Fibroblast of skin of left quadriceps (primary cell): ENCODE measurements at regions not wholly inside any gene's neighbourhood (a gene's known extent, or its start where the extent isn't known, plus 50 kb on each side); places are given as distances from the start of the nearest gene placed in this dataset.

Source experiments
- DNase-seq, 2 experiments: peaks; one replicate each; pipeline ENCODE4 v3.0.0-alpha.2; 2013; ENCODE audit warnings: low read depth in 2 of 2

DNA sequence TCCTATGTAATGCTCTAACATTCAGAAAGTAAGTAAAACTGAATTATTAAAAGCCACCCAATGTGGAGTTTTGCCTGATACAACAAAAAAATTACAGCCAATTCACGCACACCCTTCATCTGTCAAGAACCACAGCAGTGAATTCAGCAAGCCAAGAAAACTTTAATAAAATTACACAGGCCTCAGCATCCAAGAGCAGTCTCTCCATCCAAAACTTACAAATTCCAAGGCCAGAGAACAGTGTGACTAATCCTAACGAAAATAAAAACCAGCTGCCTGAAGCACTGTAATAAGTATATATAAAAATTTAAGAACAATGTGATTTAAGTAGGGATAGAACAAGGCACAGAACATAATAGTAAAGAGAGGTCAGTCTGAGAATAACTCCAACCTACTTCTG is 54.2 kb downstream of the SIX6 start:
- DNase-seq = peak; percentile 66 to 70

DNA sequence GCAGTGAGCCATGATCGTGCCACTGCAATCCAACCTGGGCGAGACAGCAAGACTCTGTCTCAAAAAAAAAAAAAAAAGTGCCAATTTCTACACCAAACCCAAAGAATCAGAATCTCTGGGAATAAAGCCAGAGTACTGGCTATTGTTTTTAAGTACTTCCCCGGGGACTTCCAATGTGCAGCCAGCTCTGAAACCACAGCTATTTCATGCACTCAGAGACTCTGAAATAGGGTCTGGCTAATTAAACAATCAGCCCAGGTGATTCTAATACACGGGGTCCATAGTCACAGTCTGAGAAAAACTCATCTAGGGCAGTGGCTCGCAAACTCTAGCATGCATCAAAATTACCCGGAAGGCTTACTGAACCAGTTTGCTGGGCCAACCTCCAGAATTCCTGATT is 56.3 kb downstream of the SIX6 start:
- DNase-seq = peak; percentile 65 to 70

DNA sequence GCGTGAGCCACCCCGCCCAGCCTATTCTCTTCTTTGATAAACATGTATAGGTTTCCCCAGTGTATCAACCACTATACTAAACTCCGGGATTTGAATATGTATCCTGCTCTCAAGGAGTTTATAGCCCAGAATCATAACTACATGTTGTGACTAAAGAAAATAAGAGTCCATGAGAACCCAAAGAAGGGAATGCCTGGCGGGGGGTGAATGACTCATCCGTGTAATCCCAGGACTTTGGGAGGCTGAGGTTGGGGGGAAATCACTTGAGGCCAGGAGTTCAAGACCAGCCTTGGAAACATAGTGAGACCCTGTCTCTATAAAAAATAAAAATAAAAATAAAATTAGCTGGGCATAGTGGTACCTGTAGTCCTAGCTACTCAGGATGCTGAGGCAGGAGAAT is 57.2 kb downstream of the SIX6 start:
- no peak for DNase-seq

DNA sequence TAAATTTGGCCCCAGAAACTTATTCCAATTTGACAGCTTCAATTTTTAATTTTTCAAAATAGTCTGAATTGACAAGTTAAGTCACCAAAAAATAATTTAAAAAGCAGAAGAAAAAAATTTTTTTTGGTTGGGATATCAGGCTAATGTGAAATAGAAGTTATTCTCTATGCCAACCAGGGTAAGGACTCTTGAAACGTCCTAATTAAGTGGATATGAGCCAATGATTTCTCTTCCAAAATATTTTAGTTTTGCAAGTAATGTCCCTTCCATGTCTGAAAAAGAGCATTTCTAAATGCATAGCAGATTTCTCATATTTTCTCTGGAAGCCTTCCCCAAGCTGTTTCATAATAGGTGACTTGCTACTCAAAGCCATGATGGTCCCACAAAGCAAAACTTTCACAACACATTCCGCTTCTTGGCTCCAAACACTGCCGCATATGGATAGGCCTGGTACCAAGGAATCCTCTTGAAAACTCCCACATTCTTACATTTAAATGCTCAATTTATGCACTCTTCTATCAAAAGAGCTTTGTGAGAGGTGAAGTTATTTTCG is 65.1 kb downstream of the SIX6 start:
- peak in 1 of 2 experiments; percentile 50 for DNase-seq

DNA sequence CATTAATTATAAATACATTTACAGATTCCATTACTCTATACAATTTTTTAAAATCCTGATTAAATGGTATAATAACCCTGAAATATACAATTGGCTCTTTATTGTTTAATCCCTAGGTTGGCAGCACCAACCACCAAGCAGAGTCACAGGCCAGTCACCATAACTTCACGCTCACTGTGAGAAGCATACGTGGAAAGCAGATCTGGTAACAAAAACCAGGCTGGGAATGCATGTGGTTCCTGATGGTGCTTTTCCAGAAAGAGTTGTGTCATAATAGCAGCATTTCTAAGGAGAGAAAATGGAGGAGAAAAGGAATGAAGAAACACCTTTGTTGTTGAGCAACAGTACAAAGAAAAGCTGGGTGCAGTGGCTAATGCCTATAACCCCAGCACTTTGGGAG is 66.1 kb downstream of the SIX6 start:
- no peak for DNase-seq

DNA sequence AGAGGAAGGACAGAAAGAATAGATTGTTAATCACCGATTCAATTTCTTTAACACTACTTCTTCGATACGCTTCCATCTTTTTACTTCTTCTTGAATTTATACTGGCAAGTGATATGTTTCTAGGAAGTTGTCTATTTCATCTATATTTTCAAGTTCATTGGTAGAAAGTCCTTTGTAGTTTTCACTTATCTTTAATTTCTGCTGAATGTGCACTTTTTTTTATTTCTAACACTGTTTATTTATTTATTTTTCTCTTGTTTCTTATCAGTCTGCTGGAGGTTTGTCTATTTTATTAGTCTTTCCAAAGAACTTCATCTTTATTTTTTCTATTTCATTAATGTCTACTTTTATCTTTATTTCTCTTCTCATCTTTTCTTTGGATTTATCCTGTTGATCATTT is 63.6 kb downstream of the SIX1 start:
- DNase-seq = no peak

DNA sequence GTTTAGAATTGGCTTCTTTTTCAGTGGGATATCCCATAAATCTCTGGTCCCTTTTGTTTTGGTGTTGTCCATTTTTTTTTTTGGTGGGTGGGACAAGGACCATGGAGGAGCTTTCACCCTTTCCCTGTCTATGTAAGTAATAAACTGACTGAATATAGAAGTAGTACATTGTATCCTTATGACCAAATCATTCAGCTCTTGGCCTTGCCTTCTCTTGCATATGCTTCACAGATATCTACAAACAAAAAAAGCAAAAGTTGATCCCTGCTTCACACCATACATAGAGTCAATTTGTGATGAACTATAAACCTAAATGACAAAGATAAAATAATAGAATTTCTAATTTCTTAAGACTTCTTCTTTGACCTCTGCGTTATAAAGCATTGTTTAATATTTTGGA is 59.8 kb downstream of the SIX1 start:
- no peak for DNase-seq

DNA sequence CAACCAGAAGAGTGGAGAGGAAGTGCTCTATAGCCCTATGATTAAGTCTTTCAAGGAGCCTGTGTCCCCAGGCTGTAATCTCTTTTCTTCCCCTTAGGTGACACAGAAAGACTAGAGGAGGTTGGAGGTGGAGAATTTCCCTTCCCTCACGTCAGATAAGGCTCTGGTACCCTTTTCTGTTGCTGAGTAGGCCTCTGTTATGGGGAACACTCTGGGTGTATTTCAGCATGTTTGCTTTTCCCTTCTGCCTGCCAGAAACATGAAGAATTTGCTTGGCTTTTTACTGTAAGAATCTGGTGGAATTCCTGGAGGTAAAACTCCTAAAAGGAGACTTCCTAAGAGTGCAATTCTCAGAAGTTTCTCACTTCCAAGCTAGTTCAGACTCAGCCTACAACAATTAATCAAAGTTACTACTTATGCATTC is 58.3 kb downstream of the SIX1 start:
- peak; percentile 66 to 72 for DNase-seq
